Mononuclear cell (primary cell): ENCODE measurements at regions not wholly inside any gene's neighbourhood (a gene's known extent, or its start where the extent isn't known, plus 50 kb on each side); places are given as distances from the start of the nearest gene placed in this dataset.

Experiments used
- H3K27me3 ChIP-seq: 2 replicates; pipeline ENCODE4 v1.6.0; 2011; ENCODE audit warnings: low read length, control low read depth; ENCODE audit not compliant: insufficient read depth
- H3K4me1 ChIP-seq: 2 replicates; pipeline ENCODE4 v1.5.1; 2011; ENCODE audit warnings: mild to moderate bottlenecking, low read length, control low read depth; ENCODE audit not compliant: insufficient read depth
- H3K4me3 ChIP-seq: 2 replicates; pipeline ENCODE4 v1.5.1; 2011; ENCODE audit warnings: mild to moderate bottlenecking, low read length, moderate library complexity
- H3K9me3 ChIP-seq: 2 replicates; pipeline ENCODE4 v1.5.1; 2011; ENCODE audit warnings: low read depth, mild to moderate bottlenecking, control low read depth, low read length

DNA sequence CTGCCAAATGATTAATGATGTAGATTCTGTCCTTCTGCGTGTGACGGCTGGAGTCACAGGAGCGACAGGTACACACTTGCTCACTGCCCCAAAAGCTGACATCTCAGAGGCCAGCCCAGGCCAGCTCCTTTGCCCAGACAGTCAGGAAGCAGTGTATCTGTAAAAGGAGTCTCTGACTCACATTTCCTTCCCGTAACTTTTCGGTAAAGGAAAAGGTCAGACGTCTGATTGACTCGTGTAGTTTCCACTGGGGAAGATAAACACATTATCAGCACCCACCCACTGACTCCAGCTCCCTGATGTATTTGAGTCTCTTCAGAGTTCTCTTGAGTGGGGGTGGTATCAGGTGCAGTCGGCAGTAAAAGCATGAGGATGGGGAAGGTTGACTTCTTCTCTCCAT, 64.4 kb upstream of the WWC1 start:
- Histone ChIP-seq H3K4me3 (no peak overlapping the region), H3K27me3 (no peaks in the 10 kb centered on the region), H3K4me1 (peaks cover 28% of the 10 kb centered on the region), H3K9me3 (no peaks in the 10 kb centered on the region)

GRCh38 chr5:168227973-168228615, 63.4 kb upstream of the WWC1 start:
- Histone ChIP-seq H3K9me3 (no peaks in the 10 kb centered on the region), H3K27me3 (no peaks in the 10 kb centered on the region), H3K4me1 (peaks cover 28% of the 10 kb centered on the region), H3K4me3 (peak overlapping the region; percentile 5)

GRCh38 chr5:168228668-168229067, 62.8 kb upstream of the WWC1 start:
- Histone ChIP-seq H3K4me3 (no peak overlapping the region), H3K9me3 (no peaks in the 10 kb centered on the region), H3K4me1 (peaks cover 28% of the 10 kb centered on the region), H3K27me3 (no peaks in the 10 kb centered on the region)

DNA sequence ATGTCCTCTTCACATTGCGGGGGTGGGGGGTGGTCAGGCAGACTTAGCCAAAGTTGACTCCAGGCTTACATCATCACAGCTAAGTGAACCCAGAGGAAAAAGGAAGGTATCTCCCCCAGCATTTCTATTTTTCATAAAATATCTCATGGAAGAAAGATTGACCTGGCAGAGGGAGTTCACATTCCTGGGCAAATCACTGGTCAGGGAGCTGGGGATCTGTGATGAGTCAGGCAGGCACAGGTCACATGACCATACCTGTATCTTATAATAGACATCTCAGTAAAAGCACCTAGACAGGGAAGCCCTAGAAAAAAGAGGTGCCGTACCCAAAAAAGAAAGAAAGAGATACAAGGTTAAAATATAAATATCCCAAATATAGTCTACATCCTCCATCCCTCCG, 57.3 kb upstream of the WWC1 start:
- Histone ChIP-seq H3K4me1 (peaks cover 2% of the 10 kb centered on the region), H3K9me3 (no peaks in the 10 kb centered on the region), H3K27me3 (no peaks in the 10 kb centered on the region), H3K4me3 (no peak overlapping the region)

DNA sequence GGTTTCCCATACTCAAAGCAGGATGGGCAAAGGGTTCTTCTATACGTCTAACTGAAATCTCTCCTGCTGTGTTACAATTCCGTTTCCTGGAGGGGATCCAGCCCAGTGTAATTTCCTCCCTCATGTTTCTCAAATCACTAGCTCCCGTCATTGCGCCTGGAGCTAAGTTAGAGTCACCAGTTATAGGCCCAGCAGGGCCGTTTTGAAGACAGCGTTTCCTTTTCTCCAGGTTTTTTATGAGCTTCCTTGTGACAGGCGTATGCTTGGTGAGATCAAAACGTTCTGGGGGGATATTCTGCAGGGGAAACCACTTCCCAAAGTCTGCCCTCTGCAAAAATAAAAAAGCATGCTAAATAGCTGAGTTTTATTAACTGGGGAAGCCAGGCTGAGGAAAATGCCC, 53.0 kb upstream of the WWC1 start:
- Histone ChIP-seq H3K4me1 (no peaks in the 10 kb centered on the region), H3K4me3 (no peak overlapping the region), H3K9me3 (no peaks in the 10 kb centered on the region), H3K27me3 (no peaks in the 10 kb centered on the region)

GRCh38 chr5:168239325-168239724, 52.1 kb upstream of the WWC1 start:
- Histone ChIP-seq H3K4me3 (no peak overlapping the region), H3K9me3 (no peaks in the 10 kb centered on the region), H3K27me3 (no peaks in the 10 kb centered on the region), H3K4me1 (no peaks in the 10 kb centered on the region)
